Thyroid gland (tissue), 4 donors: ENCODE measurements at regions not wholly inside any gene's neighbourhood (a gene's known extent, or its start where the extent isn't known, plus 50 kb on each side); places are given as distances from the start of the nearest gene placed in this dataset.

Experiments
- POLR2A ChIP-seq, 2 donors: fragments of 450-650 bp; IDR thresholded peaks; one replicate each; pipeline ENCODE4 v1.6.1; 2017; ENCODE audit warnings: antibody characterized with exemption in 2 of 2, mild to moderate bottlenecking in 2 of 2, moderate library complexity in 1 of 2
- TF ChIP-seq, protein P1 (sequence below), 6 experiments: fragments of 200-600 bp in 3 of 6; fragments of 450-650 bp in 3 of 6; sonication (generic) in 3 of 6; IDR thresholded peaks; one replicate each; pipeline ENCODE4 v1.5.1; 2016 to 2019; ENCODE audit warnings: antibody characterized with exemption in 6 of 6, mild to moderate bottlenecking in 2 of 6, inconsistent platforms in 1 of 6, moderate library complexity in 1 of 6

DNA sequence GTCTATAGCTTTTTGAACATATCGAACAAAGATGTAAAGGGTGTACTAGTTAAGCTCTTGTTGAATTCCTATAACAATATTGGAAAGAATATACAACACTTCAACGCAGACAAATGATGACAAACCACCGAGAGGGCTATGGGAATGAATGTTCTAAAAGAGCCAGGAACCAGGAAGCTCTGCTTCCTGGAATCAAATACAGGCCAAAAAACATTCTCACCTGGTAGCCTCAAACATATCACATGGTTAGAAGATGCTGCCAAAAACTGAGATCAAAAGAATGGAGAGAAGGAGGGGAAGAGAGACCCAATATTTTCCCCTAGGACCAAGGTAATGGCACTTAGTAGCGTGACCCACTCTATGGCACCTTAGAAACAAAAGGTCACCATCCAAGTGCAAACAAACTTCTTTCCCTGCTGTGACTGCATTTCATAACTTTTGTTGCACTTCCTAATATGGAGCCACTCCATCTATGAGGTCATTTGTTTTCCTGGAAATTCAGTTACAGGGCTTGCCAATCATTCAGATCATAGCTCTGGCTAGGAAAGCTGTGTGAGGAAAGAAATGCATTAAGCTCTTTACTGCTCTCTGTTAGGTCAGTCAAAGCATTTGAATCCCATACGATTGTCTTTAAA, 199.2 kb upstream of the NT5E start:
- TF ChIP-seq, protein P1, sequence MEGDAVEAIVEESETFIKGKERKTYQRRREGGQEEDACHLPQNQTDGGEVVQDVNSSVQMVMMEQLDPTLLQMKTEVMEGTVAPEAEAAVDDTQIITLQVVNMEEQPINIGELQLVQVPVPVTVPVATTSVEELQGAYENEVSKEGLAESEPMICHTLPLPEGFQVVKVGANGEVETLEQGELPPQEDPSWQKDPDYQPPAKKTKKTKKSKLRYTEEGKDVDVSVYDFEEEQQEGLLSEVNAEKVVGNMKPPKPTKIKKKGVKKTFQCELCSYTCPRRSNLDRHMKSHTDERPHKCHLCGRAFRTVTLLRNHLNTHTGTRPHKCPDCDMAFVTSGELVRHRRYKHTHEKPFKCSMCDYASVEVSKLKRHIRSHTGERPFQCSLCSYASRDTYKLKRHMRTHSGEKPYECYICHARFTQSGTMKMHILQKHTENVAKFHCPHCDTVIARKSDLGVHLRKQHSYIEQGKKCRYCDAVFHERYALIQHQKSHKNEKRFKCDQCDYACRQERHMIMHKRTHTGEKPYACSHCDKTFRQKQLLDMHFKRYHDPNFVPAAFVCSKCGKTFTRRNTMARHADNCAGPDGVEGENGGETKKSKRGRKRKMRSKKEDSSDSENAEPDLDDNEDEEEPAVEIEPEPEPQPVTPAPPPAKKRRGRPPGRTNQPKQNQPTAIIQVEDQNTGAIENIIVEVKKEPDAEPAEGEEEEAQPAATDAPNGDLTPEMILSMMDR (IDR thresholded peaks at IDR 0.05): no peak
- no peak for TF ChIP-seq POLR2A (IDR thresholded peaks at IDR 0.05)
